ENCODE measurements at regions not wholly inside any gene's neighbourhood (a gene's known extent, or its start where the extent isn't known, plus 50 kb on each side); places are given as distances from the start of the nearest gene placed in this dataset.

- TF ChIP-seq POLR2AphosphoS5 (IDR thresholded peaks at IDR 0.05) (no peak), CTCF (IDR thresholded peaks at IDR 0.05) (no peak)
These were observed 185.5 kb upstream of the PITX2 start for GRCh38 chr4:110808351-110808878.
